B cell (primary cell): ENCODE measurements at regions not wholly inside any gene's neighbourhood (a gene's known extent, or its start where the extent isn't known, plus 50 kb on each side); places are given as distances from the start of the nearest gene placed in this dataset.

ENCODE experiments used
- ATAC-seq: fragments of 200-7000 bp; cut with Tn5 transposase; one replicate; pipeline ENCODE4 v1.10.0; 2021; ENCODE audit warnings: low read depth, mild to moderate bottlenecking, moderate number of reproducible peaks, moderate library complexity
- CTCF ChIA-PET: fragments of 350-600 bp; sonication (Branson Sonifier 250); formaldehyde crosslinking; loops from one replicate; lab custom pipeline; 2021; ENCODE audit warnings: antibody characterized with exemption, inconsistent platforms; lab: Charles Lee
- POLR2A ChIA-PET: fragments of 350-600 bp; sonication (Branson Sonifier 250); formaldehyde crosslinking; loops from one replicate; lab custom pipeline; 2021; ENCODE audit warnings: antibody characterized with exemption; lab: Charles Lee
- DNase-seq: peaks from one replicate; pipeline ENCODE4 v3.0.0; 2013
- H2AFZ ChIP-seq: 2 replicates; pipeline ENCODE4 v1.6.1; 2012; ENCODE audit warnings: mild to moderate bottlenecking, low read depth, low read length; ENCODE audit not compliant: insufficient read depth, poor library complexity, severe bottlenecking
- H3K27ac ChIP-seq, 2 donors: 1 replicate in 1 of 2; 2 replicates in 1 of 2; pipeline ENCODE4 v1.5.1; 2012 to 2013; ENCODE audit warnings: low read length in 2 of 2, mild to moderate bottlenecking in 2 of 2, moderate library complexity in 1 of 2
- H3K27me3 ChIP-seq, 4 experiments: fragments of 200-600 bp in 1 of 4; sonication (generic) in 1 of 4; replicated peaks in 1 of 4; 1 replicate in 2 of 4; 2 replicates in 2 of 4; pipeline versions ENCODE4 v1.6.1 to v1.7.0; 2013 to 2016; ENCODE audit warnings: low read length in 3 of 4, mild to moderate bottlenecking in 2 of 4, mixed read lengths in 1 of 4, moderate library complexity in 1 of 4; ENCODE audit not compliant: insufficient read depth in 4 of 4, control insufficient read depth in 3 of 4; ENCODE audit errors: control extremely low read depth in 1 of 4
- H3K36me3 ChIP-seq, 2 experiments: replicated peaks in 1 of 2; 1 replicate in 1 of 2; 2 replicates in 1 of 2; pipeline versions ENCODE4 v1.6.1 to v1.7.1; 2013; ENCODE audit warnings: low read length in 1 of 2; ENCODE audit not compliant: insufficient read depth in 2 of 2, control insufficient read depth in 1 of 2; ENCODE audit errors: control extremely low read depth in 1 of 2, extremely low read depth in 1 of 2
- H3K4me1 ChIP-seq, 2 donors: fragments of 200-600 bp in 1 of 2; sonication (generic) in 1 of 2; 1 replicate in 1 of 2; 2 replicates in 1 of 2; pipeline versions ENCODE4 v1.5.1 to v1.6.1; 2013 to 2017; ENCODE audit warnings: low read length in 2 of 2; ENCODE audit not compliant: control insufficient read depth in 2 of 2, insufficient read depth in 2 of 2
- H3K4me2 ChIP-seq: replicated peaks from 2 replicates; pipeline ENCODE3; 2012; ENCODE audit warnings: mild to moderate bottlenecking, low read depth, low read length; ENCODE audit not compliant: poor library complexity, severe bottlenecking
- H3K4me3 ChIP-seq, 5 experiments: fragments of 200-600 bp in 1 of 5; sonication (generic) in 1 of 5; 1 replicate in 3 of 5; 2 replicates in 2 of 5; pipeline versions ENCODE4 v1.5.1 to v1.7.0; 2011 to 2016; ENCODE audit warnings: low read length in 4 of 5, mild to moderate bottlenecking in 4 of 5, low read depth in 2 of 5, control low read depth in 1 of 5, moderate library complexity in 1 of 5; ENCODE audit not compliant: insufficient read depth in 1 of 5; ENCODE audit errors: control extremely low read depth in 1 of 5, extremely low read depth in 1 of 5
- H3K79me2 ChIP-seq: fragments of 200-600 bp; sonication (generic); one replicate; pipeline ENCODE4 v1.6.0; 2016; ENCODE audit warnings: low read length; ENCODE audit not compliant: control insufficient read depth, insufficient read depth
- H3K9ac ChIP-seq: fragments of 200-600 bp; sonication (generic); 2 replicates; pipeline ENCODE4 v1.6.1; 2017; ENCODE audit warnings: mild to moderate bottlenecking, low read length, moderate library complexity
- H3K9me3 ChIP-seq, 3 donors: one replicate each; pipeline versions ENCODE4 v1.6.1 to v1.7.1; 2013; ENCODE audit warnings: low read length in 2 of 3; ENCODE audit not compliant: control insufficient read depth in 2 of 3, insufficient read depth in 1 of 3; ENCODE audit errors: control extremely low read depth in 1 of 3
- H4K20me1 ChIP-seq: 2 replicates; pipeline ENCODE4 v1.6.0; 2012; ENCODE audit warnings: mild to moderate bottlenecking, low read length; ENCODE audit not compliant: insufficient read depth, control insufficient read depth, poor library complexity, severe bottlenecking
- H3K27ac Mint-ChIP-seq: one replicate; pipeline ENCODE4 v1.8.0; 2021; ENCODE audit warnings: mixed read lengths
- H3K27me3 Mint-ChIP-seq: one replicate; pipeline ENCODE4 v1.8.0; 2021; ENCODE audit warnings: mixed read lengths
- H3K4me1 Mint-ChIP-seq: one replicate; pipeline ENCODE4 v1.8.0; 2021; ENCODE audit warnings: mixed read lengths
- H3K4me3 Mint-ChIP-seq: one replicate; pipeline ENCODE4 v1.8.0; 2021; ENCODE audit warnings: mixed read lengths
- H3K9me3 Mint-ChIP-seq: one replicate; pipeline ENCODE4 v1.8.0; 2022; ENCODE audit warnings: mixed read lengths; ENCODE audit not compliant: insufficient read depth
- CTCF ChIP-seq: fragments of 200-600 bp; IDR thresholded peaks from one replicate; pipeline ENCODE4 v1.8.0; 2022; ENCODE audit warnings: antibody characterized with exemption, mild to moderate bottlenecking
- EZH2 ChIP-seq: IDR thresholded peaks from 2 replicates; pipeline ENCODE4 v1.6.1; 2012; ENCODE audit warnings: borderline replicate concordance, low read depth, mild to moderate bottlenecking, moderate library complexity, low read length; ENCODE audit not compliant: insufficient read depth, poor library complexity, severe bottlenecking
- WGBS: methylation state at CpG from one replicate; pipeline ENCODE4 v1.1.5; 2013; ENCODE audit warnings: missing lambda C conversion rate; ENCODE audit not compliant: insufficient coverage; 5-methylcytosine and 5-hydroxymethylcytosine counted together
- intact Hi-C: fragments of 100-400 bp; cut with micrococcal nuclease; formaldehyde crosslinking; loops from one replicate; pipeline ENCODE4 v1.10.0; 2022

GRCh38 chr16:60013076-60013475, 1279.0 kb upstream of the GOT2 start:
- Histone ChIP-seq H3K9me3 (peaks cover 0 to 18% (median 3%) of the 10 kb centered on the region in 3 donors), H3K4me2 (no peak overlapping the region), H3K79me2 (no peaks in the 10 kb centered on the region), H3K27me3 (no peaks in the 10 kb centered on the region), H3K4me1 (no peaks in the 10 kb centered on the region), H3K9ac (no peak overlapping the region), H2AFZ (no peak overlapping the region), H3K27ac (no peak overlapping the region), H3K36me3 (no peaks in the 10 kb centered on the region), H3K4me3 (no peak overlapping the region), H4K20me1 (no peaks in the 10 kb centered on the region)
- Mint-ChIP-seq H3K27ac (no peak overlapping the region), H3K27me3 (no peaks in the 10 kb centered on the region), H3K9me3 (peaks cover 5% of the 10 kb centered on the region), H3K4me1 (no peaks in the 10 kb centered on the region), H3K4me3 (no peak overlapping the region)
- TF ChIP-seq CTCF (no peak), EZH2 (no peak)
- ATAC-seq (no peak), DNase-seq (no peak)
- intact Hi-C loops = no loop called here
- POLR2A ChIA-PET = no interaction called here
- CTCF ChIA-PET = no interaction called here
- 87% methylated on average over 8 of the region's 8 CpGs for WGBS

GRCh38 chr16:60001523-60001922, 1267.4 kb upstream of the GOT2 start:
- Mint-ChIP-seq H3K27me3 (no peaks in the 10 kb centered on the region), H3K27ac (no peak overlapping the region), H3K4me3 (no peak overlapping the region), H3K4me1 (no peaks in the 10 kb centered on the region), H3K9me3 (peaks cover 6% of the 10 kb centered on the region)
- Histone ChIP-seq H3K4me1 (no peaks in the 10 kb centered on the region), H3K36me3 (no peaks in the 10 kb centered on the region), H3K9me3 (peaks cover 0 to 11% (median 0%) of the 10 kb centered on the region in 3 donors), H3K9ac (no peak overlapping the region), H3K79me2 (no peaks in the 10 kb centered on the region), H3K27ac (no peak overlapping the region), H4K20me1 (no peaks in the 10 kb centered on the region), H3K4me2 (no peak overlapping the region), H3K27me3 (no peaks in the 10 kb centered on the region), H3K4me3 (no peak overlapping the region), H2AFZ (no peak overlapping the region)
- 63% methylated on average over 3 of the region's 3 CpGs for WGBS
- ChIA-PET CTCF (no interaction called here), POLR2A (no interaction called here)
- intact Hi-C loops = no loop called here
- TF ChIP-seq EZH2 = no peak
- no peak for TF ChIP-seq CTCF
- DNase-seq = no peak
- no peak for ATAC-seq
